ENCODE measurements at regions not wholly inside any gene's neighbourhood (a gene's known extent, or its start where the extent isn't known, plus 50 kb on each side); places are given as distances from the start of the nearest gene placed in this dataset.
"Not testable (repeated sequence)": the region's sequence is repeated elsewhere in the genome, so short reads cannot be mapped to it uniquely, and the experiment has no call there.

GRCh38 chr1:173347282-173347818 is 129.8 kb upstream of the PRDX6 start:
- DNase-seq: no peak

- not testable (repeated sequence) for DNase-seq
Measured at GRCh38 chr1:173352635-173353034, 124.5 kb upstream of the PRDX6 start.

- no peak for DNase-seq
Measured at GRCh38 chr1:173353350-173353749, 123.8 kb upstream of the PRDX6 start.

GRCh38 chr1:173354937-173355280 is 122.2 kb upstream of the PRDX6 start:
- no peak for DNase-seq

- no peak for DNase-seq
Measured at GRCh38 chr1:173355281-173356031, 121.7 kb upstream of the PRDX6 start.

GRCh38 chr1:173356191-173356762 is 120.9 kb upstream of the PRDX6 start:
- no peak for DNase-seq

- DNase-seq: no peak
Measured at GRCh38 chr1:173360487-173361063, 116.6 kb upstream of the PRDX6 start.

- no peak for DNase-seq
Measured at GRCh38 chr1:173362543-173362942, 114.6 kb upstream of the PRDX6 start.

- no peak for DNase-seq
Measured at GRCh38 chr1:173364827-173365226, 112.3 kb upstream of the PRDX6 start.

GRCh38 chr1:173365341-173365740 is 111.8 kb upstream of the PRDX6 start:
- no peak for DNase-seq

- DNase-seq: no peak
Measured at GRCh38 chr1:173367136-173367535, 110.0 kb upstream of the PRDX6 start.

- DNase-seq: not testable (repeated sequence)
Measured at GRCh38 chr1:173370586-173370985, 106.5 kb upstream of the PRDX6 start.

GRCh38 chr1:173376065-173376464 is 101.1 kb upstream of the PRDX6 start:
- not testable (repeated sequence) for DNase-seq

- DNase-seq: no peak
Measured at GRCh38 chr1:173377266-173377665, 99.9 kb upstream of the PRDX6 start.

- no peak for DNase-seq
Measured at GRCh38 chr1:173383351-173383750, 93.8 kb upstream of the PRDX6 start.

- no peak for DNase-seq
Measured at GRCh38 chr1:173388352-173388751, 88.8 kb upstream of the PRDX6 start.

- no peak for DNase-seq
Measured at GRCh38 chr1:173392895-173393658, 84.1 kb upstream of the PRDX6 start.

GRCh38 chr1:173393659-173394000 is 83.5 kb upstream of the PRDX6 start:
- DNase-seq: no peak

- not testable (repeated sequence) for DNase-seq
Measured at GRCh38 chr1:173394813-173395212, 82.3 kb upstream of the PRDX6 start.

- no peak for DNase-seq
Measured at GRCh38 chr1:173395762-173396161, 81.4 kb upstream of the PRDX6 start.

- no peak for DNase-seq
Measured at GRCh38 chr1:173400387-173400995, 76.6 kb upstream of the PRDX6 start.

GRCh38 chr1:173403996-173404395 is 73.1 kb upstream of the PRDX6 start:
- no peak for DNase-seq

GRCh38 chr1:173405281-173405680 is 71.9 kb upstream of the PRDX6 start:
- no peak for DNase-seq
